K562 (cell line): ENCODE measurements at regions not wholly inside any gene's neighbourhood (a gene's known extent, or its start where the extent isn't known, plus 50 kb on each side); places are given as distances from the start of the nearest gene placed in this dataset.

Source experiments
- ATAC-seq: fragments of 200-7000 bp; cut with Tn5 transposase; 3 replicates; pipeline ENCODE4 v1.9.1; 2020; ENCODE audit warnings: moderate library complexity
- BruUV-seq: library from RNA; stranded (reverse); fragments of 400-500 nt; replicated peaks from 2 replicates; lab custom pipeline; 2021; lab: Mats Ljungman, UMichigan
- CTCF ChIA-PET: fragments of 300-600 bp; formaldehyde crosslinking; extraction: SDS; loops from one replicate; lab custom pipeline; 2021; ENCODE audit warnings: low intra/inter-chr PET ratio; lab: Yijun Ruan, JAX
- POLR2A ChIA-PET: fragments of 300-600, 350-650 bp; sonication (Branson Sonifier 250); formaldehyde crosslinking; extraction: SDS; loops from one replicate; lab custom pipeline; 2021; ENCODE audit warnings: antibody characterized with exemption, inconsistent platforms; lab: Yijun Ruan, JAX
- DNase-seq, 4 experiments: peaks; one replicate each; pipeline versions ENCODE4 v3.0.0 to v3.0.0-alpha.2; 2011 to 2018; ENCODE audit warnings: low spot score in 3 of 4, mixed read lengths in 3 of 4; ENCODE audit errors: extremely low read depth in 1 of 4
- FAIRE-seq: peaks from 2 replicates; lab custom pipeline; 2011; peaks lifted over from hg19 to GRCh38; lab: Jason Lieb, UNC
- H2AFZ ChIP-seq: 2 replicates; pipeline ENCODE4 v1.6.0; 2011; ENCODE audit warnings: low read depth, low read length, control low read depth, inconsistent platforms
- H3K27ac ChIP-seq: fragments of 200-600 bp; 3 replicates; pipeline ENCODE4 v1.8.0; 2011; ENCODE audit warnings: low read depth, mild to moderate bottlenecking, control low read depth, inconsistent platforms, low read length, moderate library complexity, mixed read lengths; ENCODE audit errors: extremely low read depth
- H3K27me3 ChIP-seq, 2 experiments: fragments of 300-600 bp in 1 of 2; 2 replicates in 1 of 2; 3 replicates in 1 of 2; pipeline versions ENCODE4 v1.6.0 to v1.8.0; 2011; ENCODE audit warnings: inconsistent platforms in 2 of 2, low read length in 2 of 2, mild to moderate bottlenecking in 1 of 2, mixed read lengths in 1 of 2, moderate library complexity in 1 of 2; ENCODE audit not compliant: control insufficient read depth in 2 of 2, insufficient read depth in 2 of 2
- H3K36me3 ChIP-seq: fragments of 300-600 bp; 3 replicates; pipeline ENCODE4 v1.8.0; 2011; ENCODE audit warnings: mild to moderate bottlenecking, low read length, inconsistent platforms; ENCODE audit not compliant: control insufficient read depth, insufficient read depth
- H3K4me1 ChIP-seq, 2 experiments: fragments of 200-600 bp in 1 of 2; replicated peaks in 1 of 2; 2 replicates in 1 of 2; 3 replicates in 1 of 2; pipeline versions ENCODE4 v1.5.1 to v1.8.0; 2011; ENCODE audit warnings: inconsistent platforms in 2 of 2, low read length in 2 of 2, mild to moderate bottlenecking in 1 of 2, mixed read lengths in 1 of 2, moderate library complexity in 1 of 2; ENCODE audit not compliant: control insufficient read depth in 2 of 2, insufficient read depth in 2 of 2
- H3K4me2 ChIP-seq: 2 replicates; pipeline ENCODE4 v1.6.1; 2011; ENCODE audit warnings: low read length, control low read depth, inconsistent platforms, mixed read lengths; ENCODE audit not compliant: insufficient read depth
- H3K4me3 ChIP-seq: fragments of 200-600 bp; sonication (generic), shearing (Covaris generic); 2 replicates; pipeline ENCODE4 v1.5.1; 2016; ENCODE audit warnings: control low read depth, inconsistent platforms
- H3K79me2 ChIP-seq: fragments of 200-600 bp; 3 replicates; pipeline ENCODE4 v1.8.0; 2011; ENCODE audit warnings: low read length, inconsistent platforms; ENCODE audit not compliant: control insufficient read depth, insufficient read depth
- H3K9ac ChIP-seq, 2 experiments: 2 replicates each; pipeline versions ENCODE4 v1.6.0 to v1.6.1; 2011; ENCODE audit warnings: low read depth in 2 of 2, low read length in 2 of 2, control low read depth in 1 of 2, inconsistent platforms in 1 of 2, mild to moderate bottlenecking in 1 of 2, mixed read lengths in 1 of 2; ENCODE audit not compliant: insufficient read depth in 1 of 2
- H3K9me1 ChIP-seq: one replicate; pipeline ENCODE4 v1.6.0; 2011; ENCODE audit warnings: inconsistent platforms, mild to moderate bottlenecking, low read length, moderate library complexity; ENCODE audit not compliant: control insufficient read depth, insufficient read depth
- H3K9me3 ChIP-seq: replicated peaks from 2 replicates; pipeline ENCODE4 v1.5.1; 2011; ENCODE audit warnings: low read depth, low read length, inconsistent platforms; ENCODE audit not compliant: control insufficient read depth, insufficient read depth
- H4K20me1 ChIP-seq: replicated peaks from 2 replicates; pipeline ENCODE4 v1.6.1; 2011; ENCODE audit warnings: low read length, inconsistent platforms, mixed read lengths; ENCODE audit not compliant: control insufficient read depth, insufficient read depth
- BRD9 ChIP-seq: fragments of 450-650 bp; IDR thresholded peaks from 2 replicates; pipeline ENCODE4 v1.6.1; 2018; ENCODE audit warnings: low read depth; ENCODE audit not compliant: partially characterized antibody
- CBFA2T3 ChIP-seq: fragments of 450-650 bp; IDR thresholded peaks from 2 replicates; pipeline ENCODE4 v1.6.1; 2017
- CBFB ChIP-seq: sonication (generic); formaldehyde crosslinking; IDR thresholded peaks from 2 replicates; pipeline ENCODE4 v1.4.0; 2020; ENCODE audit warnings: mild to moderate bottlenecking, missing genetic modification reagents
- DEAF1 ChIP-seq: fragments of 450-650 bp; formaldehyde crosslinking; IDR thresholded peaks from 2 replicates; pipeline ENCODE4 v1.4.0; 2020; ENCODE audit warnings: mild to moderate bottlenecking, moderate library complexity
- HMG20B ChIP-seq: fragments of 250-450 bp; sonication (Bioruptor Pico); IDR thresholded peaks from 2 replicates; pipeline ENCODE4 v1.5.0; 2021; ENCODE audit warnings: mild to moderate bottlenecking
- HMGN3 ChIP-seq: IDR thresholded peaks from 2 replicates; pipeline ENCODE4 v1.6.1; 2011; ENCODE audit warnings: borderline replicate concordance, low read depth, mild to moderate bottlenecking, mixed read lengths, low read length; ENCODE audit not compliant: insufficient read length; ENCODE audit errors: extremely low read depth
- IFI16 ChIP-seq: fragments of 250-450 bp; sonication (Bioruptor Pico); IDR thresholded peaks from 2 replicates; pipeline ENCODE4 v2.1.2; 2022; ENCODE audit warnings: mild to moderate bottlenecking, inconsistent platforms
- JUND ChIP-seq, 2 experiments: IDR thresholded peaks; 2 replicates in 1 of 2; 3 replicates in 1 of 2; pipeline ENCODE4 v1.6.1; 2011; ENCODE audit warnings: borderline replicate concordance in 2 of 2, low read depth in 2 of 2, low read length in 2 of 2, improper control_type of control experiment in 1 of 2, missing biosample characterization in 1 of 2, missing genetic modification characterization in 1 of 2, missing genetic modification reagents in 1 of 2
- RREB1 ChIP-seq: fragments of 250-450 bp; sonication (Bioruptor Pico); IDR thresholded peaks from 2 replicates; pipeline ENCODE4 v1.4.0; 2020
- SRSF7 ChIP-seq: fragments of 200-400 bp; formaldehyde crosslinking; optimal IDR thresholded peaks from 2 replicates; pipeline ENCODE3; 2017; ENCODE audit warnings: mild to moderate bottlenecking, low read depth, low read length
- XRCC4 ChIP-seq: IDR thresholded peaks from one replicate; pipeline ENCODE4 v1.6.1; 2011; ENCODE audit not compliant: insufficient read depth, insufficient read length; ENCODE audit errors: extremely low read depth
- ZZZ3 ChIP-seq: fragments of 450-650 bp; IDR thresholded peaks from 2 replicates; pipeline ENCODE4 v1.6.1; 2016; ENCODE audit warnings: antibody characterized with exemption, mild to moderate bottlenecking, moderate library complexity
- WGBS: fragments of 100-300 bp; shearing (Covaris generic); methylation state at CpG from one replicate; pipeline ENCODE4 v1.1.6; 2016; ENCODE audit warnings: low coverage, mixed read lengths; ENCODE audit not compliant: insufficient coverage; ENCODE audit errors: missing lambda C conversion rate; 5-methylcytosine and 5-hydroxymethylcytosine counted together
- in situ Hi-C: fragments of 300-500 bp; cut with MboI; formaldehyde crosslinking; loops from 4 replicates; pipeline ENCODE4 v1.15.0; 2018; ENCODE audit warnings: inconsistent platforms, mixed read lengths
- intact Hi-C: fragments of 100-400 bp; cut with micrococcal nuclease; formaldehyde crosslinking; loops from 2 replicates; pipeline ENCODE4 v1.14.2; 2022
- TF ChIP-seq, protein P1 (sequence below): IDR thresholded peaks from 3 replicates; pipeline ENCODE4 v1.6.1; 2011; ENCODE audit warnings: borderline replicate concordance, mild to moderate bottlenecking, moderate library complexity; ENCODE audit not compliant: insufficient read length; ENCODE audit errors: extremely low read depth

DNA sequence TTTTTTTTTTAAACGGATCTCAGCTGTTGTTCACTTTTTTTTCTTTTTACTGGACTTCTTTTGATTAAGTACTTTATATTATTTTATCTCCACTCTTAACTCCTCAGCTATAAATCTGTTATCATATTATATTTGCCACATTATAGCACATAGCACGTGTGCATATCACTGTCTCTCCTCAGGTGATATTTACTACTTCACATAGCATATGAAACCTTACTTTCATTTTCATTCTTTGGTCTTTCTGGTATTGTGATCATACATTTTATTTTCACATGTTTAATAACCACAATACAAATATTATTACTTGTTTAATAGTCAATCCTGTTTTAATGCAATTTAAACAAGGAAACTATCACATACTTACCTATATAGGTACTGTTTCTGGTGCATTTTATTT is 993.1 kb upstream of the TMEFF2 start:
- Histone ChIP-seq H3K79me2 (no peaks in the 10 kb centered on the region), H3K27me3 (no peaks in the 10 kb centered on the region), H3K4me1 (no peaks in the 10 kb centered on the region), H4K20me1 (no peaks in the 10 kb centered on the region), H2AFZ (no peak overlapping the region), H3K4me2 (no peak overlapping the region), H3K4me3 (no peak overlapping the region), H3K27ac (no peak overlapping the region), H3K36me3 (no peaks in the 10 kb centered on the region), H3K9me3 (no peaks in the 10 kb centered on the region), H3K9ac (no peak overlapping the region), H3K9me1 (no peaks in the 10 kb centered on the region)
- FAIRE-seq (no peak), ATAC-seq (no peak), DNase-seq (no peak)
- WGBS: 6% methylated on average over 2 of the region's 2 CpGs
- intact Hi-C loops (no loop called here), in situ Hi-C loops (no loop called here)
- CTCF ChIA-PET: no interaction called here
- POLR2A ChIA-PET: no interaction called here
- no TSS peak for BruUV-seq
- TF ChIP-seq DEAF1: no peak
- no peak for TF ChIP-seq JUND (IDR thresholded peaks at IDR 0.05; ENCODE audit: borderline replicate concordance, low read depth, low read length)
- no peak for TF ChIP-seq JUND (tag; IDR thresholded peaks at IDR 0.05; ENCODE audit: borderline replicate concordance, low read depth, low read length)
- TF ChIP-seq CBFA2T3: no peak
- no peak for TF ChIP-seq ZZZ3
- no peak for TF ChIP-seq IFI16 (CRISPR knock-in tag)
- TF ChIP-seq HMG20B (CRISPR knock-in tag): no peak
- no peak for TF ChIP-seq RREB1 (CRISPR knock-in tag)
- TF ChIP-seq BRD9: no peak
- no peak for TF ChIP-seq XRCC4
- TF ChIP-seq SRSF7: no peak
- TF ChIP-seq CBFB (CRISPR knock-in tag): no peak
- TF ChIP-seq, protein P1, sequence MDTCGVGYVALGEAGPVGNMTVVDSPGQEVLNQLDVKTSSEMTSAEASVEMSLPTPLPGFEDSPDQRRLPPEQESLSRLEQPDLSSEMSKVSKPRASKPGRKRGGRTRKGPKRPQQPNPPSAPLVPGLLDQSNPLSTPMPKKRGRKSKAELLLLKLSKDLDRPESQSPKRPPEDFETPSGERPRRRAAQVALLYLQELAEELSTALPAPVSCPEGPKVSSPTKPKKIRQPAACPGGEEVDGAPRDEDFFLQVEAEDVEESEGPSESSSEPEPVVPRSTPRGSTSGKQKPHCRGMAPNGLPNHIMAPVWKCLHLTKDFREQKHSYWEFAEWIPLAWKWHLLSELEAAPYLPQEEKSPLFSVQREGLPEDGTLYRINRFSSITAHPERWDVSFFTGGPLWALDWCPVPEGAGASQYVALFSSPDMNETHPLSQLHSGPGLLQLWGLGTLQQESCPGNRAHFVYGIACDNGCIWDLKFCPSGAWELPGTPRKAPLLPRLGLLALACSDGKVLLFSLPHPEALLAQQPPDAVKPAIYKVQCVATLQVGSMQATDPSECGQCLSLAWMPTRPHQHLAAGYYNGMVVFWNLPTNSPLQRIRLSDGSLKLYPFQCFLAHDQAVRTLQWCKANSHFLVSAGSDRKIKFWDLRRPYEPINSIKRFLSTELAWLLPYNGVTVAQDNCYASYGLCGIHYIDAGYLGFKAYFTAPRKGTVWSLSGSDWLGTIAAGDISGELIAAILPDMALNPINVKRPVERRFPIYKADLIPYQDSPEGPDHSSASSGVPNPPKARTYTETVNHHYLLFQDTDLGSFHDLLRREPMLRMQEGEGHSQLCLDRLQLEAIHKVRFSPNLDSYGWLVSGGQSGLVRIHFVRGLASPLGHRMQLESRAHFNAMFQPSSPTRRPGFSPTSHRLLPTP: no peak
- TF ChIP-seq HMGN3: no peak
